IMR-90 (cell line): ENCODE measurements at regions not wholly inside any gene's neighbourhood (a gene's known extent, or its start where the extent isn't known, plus 50 kb on each side); places are given as distances from the start of the nearest gene placed in this dataset.

Experiments used
- CHD1 ChIP-seq: IDR thresholded peaks from 2 replicates; pipeline ENCODE4 v1.6.1; 2012; ENCODE audit warnings: low read depth, low read length, improper control_type of control experiment
- CTCF ChIP-seq: conservative IDR thresholded peaks from 2 replicates; pipeline ENCODE4 v1.5.1; 2012; ENCODE audit warnings: mild to moderate bottlenecking, low read depth, low read length, improper control_type of control experiment
- FOS ChIP-seq: fragments of 150-350 bp; IDR thresholded peaks from 2 replicates; pipeline ENCODE4 v1.6.1; 2016; ENCODE audit warnings: low read depth, low read length
- MAFK ChIP-seq: IDR thresholded peaks from 2 replicates; pipeline ENCODE4 v1.6.1; 2012; ENCODE audit warnings: low read depth, low read length, improper control_type of control experiment
- POLR2A ChIP-seq: IDR thresholded peaks from 2 replicates; pipeline ENCODE4 v1.6.1; 2012; ENCODE audit warnings: mild to moderate bottlenecking, low read depth, low read length
- RAD21 ChIP-seq: IDR thresholded peaks from 2 replicates; pipeline ENCODE4 v1.6.1; 2012; ENCODE audit warnings: low read length, improper control_type of control experiment
- SMC3 ChIP-seq: fragments of 150-350 bp; IDR thresholded peaks from 2 replicates; pipeline ENCODE4 v1.6.1; 2016; ENCODE audit warnings: low read depth, mild to moderate bottlenecking, antibody characterized with exemption, low read length, moderate library complexity
- USF2 ChIP-seq: fragments of 150-350 bp; IDR thresholded peaks from 2 replicates; pipeline ENCODE4 v1.6.1; 2017; ENCODE audit warnings: mild to moderate bottlenecking, antibody characterized with exemption, low read length, low read depth

GRCh38 chr11:115806056-115806455, 301.8 kb upstream of the CADM1 start:
- TF ChIP-seq CTCF (no peak), FOS (no peak), POLR2A (no peak), USF2 (no peak), MAFK (no peak), CHD1 (no peak), SMC3 (no peak), RAD21 (no peak)
